Liver (tissue), 8 donors: ENCODE measurements at regions not wholly inside any gene's neighbourhood (a gene's known extent, or its start where the extent isn't known, plus 50 kb on each side); places are given as distances from the start of the nearest gene placed in this dataset.

ENCODE experiments used
- DNase-seq: peaks from one replicate; pipeline ENCODE4 v3.0.0-alpha.2; 2017; ENCODE audit warnings: low spot score
- H3K27ac ChIP-seq, 2 donors: one replicate each; pipeline ENCODE4 v1.7.0; 2013; ENCODE audit warnings: inconsistent platforms in 2 of 2, low read length in 2 of 2, control low read depth in 1 of 2, low read depth in 1 of 2, mild to moderate bottlenecking in 1 of 2
- H3K27me3 ChIP-seq, 4 donors: one replicate each; pipeline versions ENCODE4 v1.6.1 to v1.7.0; 2013; ENCODE audit warnings: low read length in 3 of 4, inconsistent platforms in 1 of 4, mild to moderate bottlenecking in 1 of 4, moderate library complexity in 1 of 4; ENCODE audit not compliant: control insufficient read depth in 4 of 4, insufficient read depth in 4 of 4
- H3K36me3 ChIP-seq, 4 donors: one replicate each; pipeline versions ENCODE4 v1.6.1 to v1.7.0; 2013; ENCODE audit warnings: low read length in 3 of 4, mild to moderate bottlenecking in 3 of 4, low read depth in 1 of 4, moderate library complexity in 1 of 4; ENCODE audit not compliant: control insufficient read depth in 4 of 4, insufficient read depth in 3 of 4
- H3K4me1 ChIP-seq, 4 donors: one replicate each; pipeline versions ENCODE4 v1.6.1 to v1.7.0; 2013; ENCODE audit warnings: low read length in 3 of 4, mild to moderate bottlenecking in 3 of 4, moderate library complexity in 1 of 4; ENCODE audit not compliant: control insufficient read depth in 4 of 4, insufficient read depth in 4 of 4
- H3K4me3 ChIP-seq, 3 donors: one replicate each; pipeline versions ENCODE4 v1.6.1 to v1.7.0; 2013; ENCODE audit warnings: low read length in 3 of 3, control low read depth in 1 of 3, low read depth in 1 of 3, mild to moderate bottlenecking in 1 of 3
- H3K9ac ChIP-seq, 2 donors: one replicate each; pipeline ENCODE4 v1.7.0; 2013; ENCODE audit warnings: low read length in 2 of 2, mild to moderate bottlenecking in 2 of 2, moderate library complexity in 2 of 2, control low read depth in 1 of 2, low read depth in 1 of 2
- H3K9me3 ChIP-seq, 4 donors: one replicate each; pipeline versions ENCODE4 v1.6.1 to v1.7.0; 2013; ENCODE audit warnings: low read length in 3 of 4; ENCODE audit not compliant: control insufficient read depth in 4 of 4
- EGR1 ChIP-seq, 2 donors: IDR thresholded peaks; 2 replicates each; pipeline ENCODE4 v1.6.1; 2016 to 2018; ENCODE audit warnings: antibody characterized with exemption in 2 of 2, low read depth in 2 of 2
- FOXA1 ChIP-seq: IDR thresholded peaks from 2 replicates; pipeline ENCODE4 v1.6.1; 2016; ENCODE audit warnings: antibody characterized with exemption
- FOXA2 ChIP-seq: IDR thresholded peaks from 2 replicates; pipeline ENCODE4 v1.6.1; 2016; ENCODE audit warnings: antibody characterized with exemption
- GABPA ChIP-seq, 2 donors: IDR thresholded peaks in 1 of 2; conservative IDR thresholded peaks in 1 of 2; 2 replicates each; pipeline ENCODE4 v1.6.1; 2016; ENCODE audit warnings: antibody characterized with exemption in 2 of 2, mild to moderate bottlenecking in 1 of 2, moderate library complexity in 1 of 2
- HNF4A ChIP-seq, 2 donors: conservative IDR thresholded peaks; 2 replicates each; pipeline ENCODE4 v1.6.1; 2016; ENCODE audit warnings: antibody characterized with exemption in 2 of 2, mild to moderate bottlenecking in 2 of 2
- HNF4G ChIP-seq: IDR thresholded peaks from 2 replicates; pipeline ENCODE4 v1.6.1; 2016; ENCODE audit warnings: antibody characterized with exemption
- JUND ChIP-seq, 2 donors: IDR thresholded peaks; 2 replicates each; pipeline ENCODE4 v1.6.1; 2016; ENCODE audit warnings: antibody characterized with exemption in 2 of 2
- MAX ChIP-seq: IDR thresholded peaks from 2 replicates; pipeline ENCODE4 v1.6.1; 2016; ENCODE audit warnings: antibody characterized with exemption
- NR2F2 ChIP-seq: IDR thresholded peaks from 2 replicates; pipeline ENCODE4 v1.6.1; 2016; ENCODE audit warnings: antibody characterized with exemption
- RAD21 ChIP-seq, 2 donors: IDR thresholded peaks; 2 replicates each; pipeline ENCODE4 v1.6.1; 2016; ENCODE audit warnings: antibody characterized with exemption in 2 of 2, mild to moderate bottlenecking in 2 of 2
- RXRA ChIP-seq, 2 donors: IDR thresholded peaks; 2 replicates each; pipeline ENCODE4 v1.6.1; 2017 to 2018; ENCODE audit warnings: antibody characterized with exemption in 2 of 2, mild to moderate bottlenecking in 1 of 2
- TAF1 ChIP-seq: conservative IDR thresholded peaks from 2 replicates; pipeline ENCODE4 v1.6.1; 2016; ENCODE audit warnings: antibody characterized with exemption, mild to moderate bottlenecking
- YY1 ChIP-seq: IDR thresholded peaks from 2 replicates; pipeline ENCODE4 v1.6.1; 2016; ENCODE audit warnings: antibody characterized with exemption, mild to moderate bottlenecking
- ZBTB33 ChIP-seq: IDR thresholded peaks from 2 replicates; pipeline ENCODE4 v1.6.1; 2016; ENCODE audit warnings: antibody characterized with exemption
- WGBS: extraction: QIAGEN DNeasy Blood & Tissue Kit; methylation state at CpG from one replicate; pipeline ENCODE4 v1.1.7; 2013; 5-methylcytosine and 5-hydroxymethylcytosine counted together
- TF ChIP-seq, protein P1 (sequence below): IDR thresholded peaks from 2 replicates; pipeline ENCODE4 v1.6.1; 2016; ENCODE audit warnings: antibody characterized with exemption
- TF ChIP-seq, protein P2 (sequence below): fragments of 150-350 bp; IDR thresholded peaks from 2 replicates; pipeline ENCODE4 v1.5.1; 2017; ENCODE audit warnings: improper control_type of control experiment, low read depth, low read length; ENCODE audit not compliant: missing input control
- donor health status: healthy.
- donor health status: healthy.
- donor health status: healthy.
- donor health status: healthy.
- donor health status: healthy.

DNA sequence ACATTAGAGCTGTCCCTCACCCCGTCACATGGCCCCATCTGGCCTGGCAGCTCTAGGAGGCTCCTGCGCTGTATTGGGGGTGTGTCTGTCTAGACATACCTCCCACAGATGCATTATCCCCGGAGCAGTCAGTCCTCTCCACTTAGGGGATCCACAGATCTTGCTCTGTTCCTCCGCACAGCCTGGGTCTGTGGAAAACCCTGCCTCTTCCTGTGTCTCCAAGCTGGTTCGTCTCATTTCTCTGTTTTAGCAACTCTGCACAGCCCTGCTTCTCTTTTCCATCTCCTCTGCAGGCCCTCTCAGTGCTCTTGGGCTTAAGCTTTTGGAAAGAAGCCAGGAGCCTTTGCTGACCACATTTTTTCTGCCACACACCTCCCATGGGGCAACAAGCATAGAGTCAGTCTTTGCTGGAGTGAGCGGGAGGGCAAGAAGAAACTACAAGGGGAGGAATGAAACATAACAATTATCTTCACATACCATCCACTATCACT, 241.5 kb downstream of the FOXD2 start:
- no peaks in the 10 kb centered on the region for H3K27me3 ChIP-seq
- H3K9ac ChIP-seq, result no peak overlapping the region
- H3K4me1 ChIP-seq, result no peaks in the 10 kb centered on the region
- no peak overlapping the region for H3K27ac ChIP-seq
- H3K4me3 ChIP-seq, result no peak overlapping the region
- H3K36me3 ChIP-seq, result no peaks in the 10 kb centered on the region
- no peak for TF ChIP-seq MAX
- no peak for TF ChIP-seq FOXA2
- no peak for TF ChIP-seq EGR1 (IDR thresholded peaks at IDR 0.05; ENCODE audit: low read depth in 2 of 2)
- TF ChIP-seq YY1, result no peak
- TF ChIP-seq RXRA (IDR thresholded peaks at IDR 0.05), result no peak
- 79% methylated on average over 6 of the region's 6 CpGs for WGBS
- DNase-seq, result peak; percentile 31
- H3K9me3 ChIP-seq, result no peaks in the 10 kb centered on the region

DNA sequence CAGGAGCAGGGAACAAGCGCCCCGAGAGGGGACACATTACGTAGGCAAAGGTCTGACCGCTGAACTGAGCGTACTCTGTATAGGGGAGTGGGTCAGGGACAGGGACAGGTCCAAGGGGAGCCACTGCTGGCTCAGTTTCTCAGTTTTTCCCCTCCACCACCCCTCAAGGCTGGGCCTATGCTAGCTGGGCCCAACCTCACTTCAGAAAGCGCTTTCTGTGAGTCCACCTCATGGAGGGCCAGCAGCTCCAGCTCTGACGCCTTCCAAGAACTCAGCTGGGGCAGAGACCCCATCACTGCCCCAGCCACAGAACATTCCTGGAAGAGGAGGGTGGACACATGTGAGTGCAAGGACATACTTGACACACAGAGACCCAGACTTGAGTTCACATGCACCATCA, 242.0 kb downstream of the FOXD2 start:
- no peak overlapping the region for H3K27ac ChIP-seq
- H3K4me3 ChIP-seq, result no peak overlapping the region
- TF ChIP-seq MAX (no peak), TAF1 (no peak), JUND (IDR thresholded peaks at IDR 0.05) (no peak), HNF4G (no peak), FOXA1 (no peak), FOXA2 (no peak)
- TF ChIP-seq, protein P1, sequence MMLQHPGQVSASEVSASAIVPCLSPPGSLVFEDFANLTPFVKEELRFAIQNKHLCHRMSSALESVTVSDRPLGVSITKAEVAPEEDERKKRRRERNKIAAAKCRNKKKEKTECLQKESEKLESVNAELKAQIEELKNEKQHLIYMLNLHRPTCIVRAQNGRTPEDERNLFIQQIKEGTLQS, result no peak
- TF ChIP-seq, protein P2, sequence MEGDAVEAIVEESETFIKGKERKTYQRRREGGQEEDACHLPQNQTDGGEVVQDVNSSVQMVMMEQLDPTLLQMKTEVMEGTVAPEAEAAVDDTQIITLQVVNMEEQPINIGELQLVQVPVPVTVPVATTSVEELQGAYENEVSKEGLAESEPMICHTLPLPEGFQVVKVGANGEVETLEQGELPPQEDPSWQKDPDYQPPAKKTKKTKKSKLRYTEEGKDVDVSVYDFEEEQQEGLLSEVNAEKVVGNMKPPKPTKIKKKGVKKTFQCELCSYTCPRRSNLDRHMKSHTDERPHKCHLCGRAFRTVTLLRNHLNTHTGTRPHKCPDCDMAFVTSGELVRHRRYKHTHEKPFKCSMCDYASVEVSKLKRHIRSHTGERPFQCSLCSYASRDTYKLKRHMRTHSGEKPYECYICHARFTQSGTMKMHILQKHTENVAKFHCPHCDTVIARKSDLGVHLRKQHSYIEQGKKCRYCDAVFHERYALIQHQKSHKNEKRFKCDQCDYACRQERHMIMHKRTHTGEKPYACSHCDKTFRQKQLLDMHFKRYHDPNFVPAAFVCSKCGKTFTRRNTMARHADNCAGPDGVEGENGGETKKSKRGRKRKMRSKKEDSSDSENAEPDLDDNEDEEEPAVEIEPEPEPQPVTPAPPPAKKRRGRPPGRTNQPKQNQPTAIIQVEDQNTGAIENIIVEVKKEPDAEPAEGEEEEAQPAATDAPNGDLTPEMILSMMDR, result no peak
- no peak for DNase-seq
- WGBS, result 97% methylated on average over 7 of the region's 7 CpGs
- H3K27me3 ChIP-seq, result no peaks in the 10 kb centered on the region
- H3K36me3 ChIP-seq, result no peaks in the 10 kb centered on the region
- no peaks in the 10 kb centered on the region for H3K9me3 ChIP-seq
- H3K9ac ChIP-seq, result no peak overlapping the region
- no peaks in the 10 kb centered on the region for H3K4me1 ChIP-seq

DNA sequence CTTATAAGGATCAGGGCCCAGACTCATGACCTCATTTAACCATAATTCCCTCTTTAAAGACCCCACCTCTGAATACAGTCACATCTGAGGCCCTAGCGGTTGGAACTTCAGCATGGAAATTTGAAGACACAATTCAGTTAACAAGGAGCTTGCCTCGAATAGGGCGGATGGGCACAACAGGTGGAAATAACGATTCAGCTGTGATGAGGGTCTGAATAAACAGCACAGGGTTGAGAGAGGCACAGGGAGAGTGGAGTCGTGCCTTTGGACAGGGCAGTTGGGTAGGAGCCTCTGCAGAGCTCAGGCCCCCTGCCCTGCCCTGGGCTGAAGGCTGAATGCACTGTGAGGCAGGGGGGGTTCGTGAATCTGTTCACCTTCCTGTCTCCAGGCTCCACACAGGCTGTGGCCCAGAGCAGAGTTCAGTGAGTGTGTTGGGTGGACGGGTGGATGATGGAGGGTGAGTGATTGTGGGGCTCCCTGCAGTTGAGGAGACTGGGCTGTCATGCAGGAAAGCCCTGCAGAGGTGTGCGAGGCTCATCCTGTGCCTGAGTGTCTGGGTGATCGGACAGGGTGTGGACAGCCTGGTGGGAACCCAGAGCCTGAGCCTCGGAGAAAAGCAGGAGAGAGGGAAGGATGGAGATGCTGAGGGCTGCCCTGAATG, 243.1 kb downstream of the FOXD2 start:
- Histone ChIP-seq H3K36me3 (no peaks in the 10 kb centered on the region), H3K4me1 (no peaks in the 10 kb centered on the region), H3K9ac (no peak overlapping the region), H3K9me3 (no peaks in the 10 kb centered on the region), H3K27ac (no peak overlapping the region), H3K4me3 (no peak overlapping the region), H3K27me3 (no peaks in the 10 kb centered on the region)
- WGBS, result 87% methylated on average over 10 of the region's 10 CpGs
- TF ChIP-seq NR2F2 (no peak), JUND (IDR thresholded peaks at IDR 0.05) (no peak), GABPA (IDR thresholded peaks at IDR 0.05 in 1 of 2, conservative IDR thresholded peaks at IDR 0.05 in 1 of 2) (no peak), HNF4A (conservative IDR thresholded peaks at IDR 0.05) (no peak), HNF4G (no peak), RAD21 (IDR thresholded peaks at IDR 0.05) (no peak), ZBTB33 (no peak), YY1 (no peak)
- TF ChIP-seq, protein P1, result no peak
- peak; percentile 21 for DNase-seq
